HCT116 (cell line): ENCODE measurements at regions not wholly inside any gene's neighbourhood (a gene's known extent, or its start where the extent isn't known, plus 50 kb on each side); places are given as distances from the start of the nearest gene placed in this dataset.

ENCODE experiments used
- ATAC-seq: fragments of 200-7000 bp; cut with Tn5 transposase; 2 replicates; pipeline ENCODE4 v1.9.1; 2020; ENCODE audit warnings: mild to moderate bottlenecking, moderate library complexity
- BruUV-seq: library from RNA; stranded (reverse); fragments of 400-500 nt; replicated peaks from 2 replicates; lab custom pipeline; 2021; lab: Mats Ljungman, UMichigan
- CTCF ChIA-PET: fragments of 300-600 bp; sonication (Branson Sonifier 250); formaldehyde crosslinking; loops from one replicate; lab custom pipeline; 2021; ENCODE audit warnings: antibody characterized with exemption; lab: Charles Lee
- POLR2A ChIA-PET: fragments of 300-600, 350-600 bp; sonication (Branson Sonifier 250); formaldehyde crosslinking; loops from one replicate; lab custom pipeline; 2021; ENCODE audit warnings: antibody characterized with exemption; lab: Charles Lee
- RAD21 ChIA-PET, 2 experiments: fragments of 300-600 bp; sonication (Branson Sonifier 250); formaldehyde crosslinking; loops; one replicate each; lab custom pipeline; 2023; ENCODE audit warnings: low total read pairs in 2 of 2; ENCODE audit not compliant: uncharacterized antibody in 2 of 2, unreplicated experiment in 2 of 2, low non-redundant PET in 1 of 2; lab: Charles Lee
- DNase-seq: peaks from one replicate; pipeline ENCODE4 v3.0.0-alpha.2; 2010; ENCODE audit warnings: low read depth, low spot score
- H2AFZ ChIP-seq: fragments of 200-600 bp; shearing (Covaris generic), sonication (generic); 2 replicates; pipeline ENCODE4 v1.6.1; 2017; ENCODE audit warnings: low read depth, mixed run types, mixed read lengths, antibody characterized with exemption, low read length; ENCODE audit not compliant: poor library complexity, severe bottlenecking
- H3K27ac ChIP-seq: 2 replicates; pipeline ENCODE4 v1.5.1; 2012; ENCODE audit warnings: low read depth, low read length
- H3K27me3 ChIP-seq: fragments of 200-600 bp; sonication (generic); 2 replicates; pipeline ENCODE4 v1.6.1; 2016; ENCODE audit warnings: mixed run types, low read length, mixed read lengths; ENCODE audit not compliant: insufficient read depth
- H3K36me3 ChIP-seq, 2 experiments: fragments of 200-500 bp in 1 of 2; fragments of 200-600 bp in 1 of 2; sonication (Bioruptor generic) in 1 of 2; sonication (generic) in 1 of 2; 2 replicates each; pipeline versions ENCODE4 v1.5.1 to v1.6.1; 2014 to 2016; ENCODE audit warnings: low read length in 2 of 2, inconsistent platforms in 1 of 2, mixed read lengths in 1 of 2, mixed run types in 1 of 2; ENCODE audit not compliant: insufficient read depth in 2 of 2, control insufficient read depth in 1 of 2
- H3K4me1 ChIP-seq, 2 experiments: fragments of 200-600 bp in 1 of 2; sonication (generic) in 1 of 2; 2 replicates each; pipeline versions ENCODE4 v1.5.1 to v1.6.1; 2012 to 2017; ENCODE audit warnings: low read length in 2 of 2, inconsistent platforms in 1 of 2, mild to moderate bottlenecking in 1 of 2, mixed read lengths in 1 of 2, mixed run types in 1 of 2, moderate library complexity in 1 of 2; ENCODE audit not compliant: insufficient read depth in 2 of 2, control insufficient read depth in 1 of 2
- H3K4me2 ChIP-seq: fragments of 200-600 bp; sonication (generic); 2 replicates; pipeline ENCODE4 v1.6.1; 2017; ENCODE audit warnings: mixed run types, low read length, mixed read lengths
- H3K4me3 ChIP-seq, 2 experiments: fragments of 200-600 bp in 1 of 2; sonication (generic) in 1 of 2; replicated peaks in 1 of 2; 2 replicates each; pipeline ENCODE4 v1.5.1; 2011 to 2016; ENCODE audit warnings: low read length in 2 of 2, control low read depth in 1 of 2, low read depth in 1 of 2, mild to moderate bottlenecking in 1 of 2, mixed read lengths in 1 of 2, mixed run types in 1 of 2
- H3K79me2 ChIP-seq: fragments of 200-600 bp; sonication (generic); 2 replicates; pipeline ENCODE4 v1.6.1; 2017; ENCODE audit warnings: mild to moderate bottlenecking, mixed run types, low read length, moderate library complexity, mixed read lengths; ENCODE audit not compliant: insufficient read depth
- H3K9ac ChIP-seq: fragments of 200-600 bp; sonication (generic); 2 replicates; pipeline ENCODE4 v1.6.1; 2016; ENCODE audit warnings: low read length, mixed read lengths
- H3K9me2 ChIP-seq: fragments of 200-600 bp; sonication (generic), shearing (Covaris generic); 2 replicates; pipeline ENCODE4 v1.6.1; 2017; ENCODE audit warnings: mixed run types, mild to moderate bottlenecking, moderate library complexity; ENCODE audit not compliant: insufficient read depth
- H3K9me3 ChIP-seq, 2 experiments: fragments of 200-500 bp in 1 of 2; fragments of 200-600 bp in 1 of 2; sonication (Bioruptor generic) in 1 of 2; sonication (generic) in 1 of 2; 2 replicates each; pipeline ENCODE4 v1.6.1; 2014 to 2017; ENCODE audit warnings: low read length in 2 of 2, mixed read lengths in 2 of 2, inconsistent platforms in 1 of 2, low read depth in 1 of 2, mild to moderate bottlenecking in 1 of 2, mixed run types in 1 of 2, moderate library complexity in 1 of 2; ENCODE audit not compliant: control insufficient read depth in 1 of 2, insufficient read depth in 1 of 2
- H4K20me1 ChIP-seq: fragments of 200-600 bp; sonication (generic), shearing (Covaris generic); 2 replicates; pipeline ENCODE4 v1.6.1; 2017; ENCODE audit warnings: mixed run types, mild to moderate bottlenecking, moderate library complexity; ENCODE audit not compliant: insufficient read depth
- CEBPB ChIP-seq: IDR thresholded peaks from 2 replicates; pipeline ENCODE4 v1.6.1; 2012; ENCODE audit warnings: low read depth
- EZH2phosphoT487 ChIP-seq: fragments of 200-600 bp; IDR thresholded peaks from 2 replicates; pipeline ENCODE4 v1.6.1; 2018; ENCODE audit warnings: antibody characterized with exemption, borderline replicate concordance
- POLR2AphosphoS5 ChIP-seq: IDR thresholded peaks from 2 replicates; pipeline ENCODE4 v1.6.1; 2011; ENCODE audit warnings: mild to moderate bottlenecking, low read depth, low read length, moderate library complexity
- RAD21 ChIP-seq: IDR thresholded peaks from 2 replicates; pipeline ENCODE4 v1.6.1; 2012; ENCODE audit warnings: low read depth, mild to moderate bottlenecking
- SIN3A ChIP-seq: IDR thresholded peaks from 2 replicates; pipeline ENCODE4 v1.6.1; 2012; ENCODE audit warnings: low read depth
- SP1 ChIP-seq: IDR thresholded peaks from 2 replicates; pipeline ENCODE4 v1.6.1; 2012; ENCODE audit warnings: low read depth
- YY1 ChIP-seq: IDR thresholded peaks from 2 replicates; pipeline ENCODE4 v1.6.1; 2011; ENCODE audit warnings: low read length, low read depth, moderate library complexity, mild to moderate bottlenecking; ENCODE audit not compliant: insufficient replicate concordance; ENCODE audit errors: extremely low read depth
- ZFX ChIP-seq: fragments of 450-650 bp; IDR thresholded peaks from 2 replicates; pipeline ENCODE4 v1.6.1; 2017
- ZNF274 ChIP-seq: fragments of 200-500 bp; sonication (Bioruptor generic); IDR thresholded peaks from 2 replicates; pipeline ENCODE4 v1.6.1; 2014; ENCODE audit warnings: mild to moderate bottlenecking, low read depth, low read length, inconsistent platforms
- intact Hi-C: fragments of 100-400 bp; cut with micrococcal nuclease; formaldehyde crosslinking; loops from 2 replicates; pipeline ENCODE4 v1.10.0; 2022
- TF ChIP-seq, protein P1 (sequence below): IDR thresholded peaks from 2 replicates; pipeline ENCODE4 v1.6.1; 2012
- TF ChIP-seq, protein P2 (sequence below): IDR thresholded peaks from 2 replicates; pipeline ENCODE4 v1.6.1; 2011; ENCODE audit warnings: mild to moderate bottlenecking, low read length, moderate library complexity; ENCODE audit not compliant: insufficient replicate concordance; ENCODE audit errors: extremely low read depth

DNA sequence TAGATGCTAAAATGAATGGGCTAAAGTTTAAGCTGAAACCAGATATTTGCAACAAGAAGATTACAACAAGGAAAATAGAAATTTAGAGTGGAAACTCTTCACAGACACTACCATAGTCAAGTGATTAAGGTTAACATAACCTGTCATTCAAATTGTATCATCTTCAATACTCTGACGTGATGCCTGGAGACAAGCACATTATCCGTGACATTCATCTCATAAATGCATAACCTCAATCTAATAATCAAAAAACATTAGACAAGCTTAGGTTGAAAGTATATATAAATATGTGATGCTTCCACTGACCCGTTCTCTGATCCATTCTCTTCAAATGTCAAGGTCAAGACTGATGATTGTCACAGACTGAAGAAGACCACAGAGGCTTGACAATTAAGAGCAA, 263.8 kb upstream of the MEOX2 start:
- RAD21 ChIA-PET: no interaction called here
- POLR2A ChIA-PET: no interaction called here
- TF ChIP-seq CEBPB: no peak
- TF ChIP-seq ZNF274: no peak
- TF ChIP-seq YY1: no peak
- TF ChIP-seq, protein P1, sequence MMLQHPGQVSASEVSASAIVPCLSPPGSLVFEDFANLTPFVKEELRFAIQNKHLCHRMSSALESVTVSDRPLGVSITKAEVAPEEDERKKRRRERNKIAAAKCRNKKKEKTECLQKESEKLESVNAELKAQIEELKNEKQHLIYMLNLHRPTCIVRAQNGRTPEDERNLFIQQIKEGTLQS: no peak
- no peak for TF ChIP-seq POLR2AphosphoS5
- TF ChIP-seq ZFX: no peak
- TF ChIP-seq EZH2phosphoT487: no peak
- no peak for TF ChIP-seq SP1
- TF ChIP-seq, protein P2, sequence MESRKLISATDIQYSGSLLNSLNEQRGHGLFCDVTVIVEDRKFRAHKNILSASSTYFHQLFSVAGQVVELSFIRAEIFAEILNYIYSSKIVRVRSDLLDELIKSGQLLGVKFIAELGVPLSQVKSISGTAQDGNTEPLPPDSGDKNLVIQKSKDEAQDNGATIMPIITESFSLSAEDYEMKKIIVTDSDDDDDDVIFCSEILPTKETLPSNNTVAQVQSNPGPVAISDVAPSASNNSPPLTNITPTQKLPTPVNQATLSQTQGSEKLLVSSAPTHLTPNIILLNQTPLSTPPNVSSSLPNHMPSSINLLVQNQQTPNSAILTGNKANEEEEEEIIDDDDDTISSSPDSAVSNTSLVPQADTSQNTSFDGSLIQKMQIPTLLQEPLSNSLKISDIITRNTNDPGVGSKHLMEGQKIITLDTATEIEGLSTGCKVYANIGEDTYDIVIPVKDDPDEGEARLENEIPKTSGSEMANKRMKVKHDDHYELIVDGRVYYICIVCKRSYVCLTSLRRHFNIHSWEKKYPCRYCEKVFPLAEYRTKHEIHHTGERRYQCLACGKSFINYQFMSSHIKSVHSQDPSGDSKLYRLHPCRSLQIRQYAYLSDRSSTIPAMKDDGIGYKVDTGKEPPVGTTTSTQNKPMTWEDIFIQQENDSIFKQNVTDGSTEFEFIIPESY: no peak
- no peak for TF ChIP-seq SIN3A
- no peak for TF ChIP-seq RAD21
- TF ChIP-seq, all 23 proteins: peak for 0
- Histone ChIP-seq H3K36me3 (no peaks in the 10 kb centered on the region), H3K9me3 (no peaks in the 10 kb centered on the region), H3K9ac (no peak overlapping the region), H3K4me2 (no peak overlapping the region), H3K4me3 (no peak overlapping the region), H3K9me2 (0 out of 2 replicates have a peak, but pooled peaks cover 2% of the 10 kb centered on the region), H3K27me3 (no peaks in the 10 kb centered on the region), H3K4me1 (no peaks in the 10 kb centered on the region), H4K20me1 (no peaks in the 10 kb centered on the region), H3K27ac (no peak overlapping the region), H3K79me2 (no peaks in the 10 kb centered on the region), H2AFZ (no peak overlapping the region)
- no TSS peak for BruUV-seq
- DNase-seq: no peak
- CTCF ChIA-PET: no interaction called here
- intact Hi-C loops: no loop called here
- ATAC-seq: no peak
